ENCODE measurements at regions not wholly inside any gene's neighbourhood (a gene's known extent, or its start where the extent isn't known, plus 50 kb on each side); places are given as distances from the start of the nearest gene placed in this dataset.

GRCh38 chr4:137076908-137077307, 455.4 kb downstream of the PCDH18 start:
- POLR2A ChIA-PET, result no interaction called here
- Mint-ChIP-seq H3K27me3 (no peaks in the 10 kb centered on the region), H3K4me1 (no peaks in the 10 kb centered on the region), H3K4me3 (no peak overlapping the region), H3K27ac (no peak overlapping the region), H3K9me3 (ENCODE audit: insufficient read depth) (no peaks in the 10 kb centered on the region)
- no peaks in the 10 kb centered on the region for H3K27me3 ChIP-seq (replicated peaks in 1 of 4; ENCODE audit: control extremely low read depth in 1 of 4, control insufficient read depth in 3 of 4, insufficient read depth in 4 of 4, low read length in 3 of 4)
- no peak for TF ChIP-seq EZH2 (IDR thresholded peaks at IDR 0.05; ENCODE audit: borderline replicate concordance, insufficient read depth, low read depth, low read length, poor library complexity, severe bottlenecking)
- TF ChIP-seq CTCF (IDR thresholded peaks at IDR 0.05), result no peak
- CTCF ChIA-PET, result no interaction called here
- DNase-seq, result no peak
- no peaks in the 10 kb centered on the region for H3K79me2 ChIP-seq (ENCODE audit: control insufficient read depth, insufficient read depth, low read length)
- no peaks in the 10 kb centered on the region for H4K20me1 ChIP-seq (ENCODE audit: control insufficient read depth, insufficient read depth, low read length, poor library complexity, severe bottlenecking)
- no peak overlapping the region for H3K4me2 ChIP-seq (replicated peaks; ENCODE audit: low read depth, low read length, poor library complexity, severe bottlenecking)
- peaks cover 0 to 13% (median 0%) of the 10 kb centered on the region in 3 donors for H3K9me3 ChIP-seq (ENCODE audit: control extremely low read depth in 1 of 3, control insufficient read depth in 2 of 3, insufficient read depth in 1 of 3, low read length in 2 of 3)
- intact Hi-C loops (cut with micrococcal nuclease), result no loop called here
- no peaks in the 10 kb centered on the region for H3K36me3 ChIP-seq (replicated peaks in 1 of 2; ENCODE audit: control extremely low read depth in 1 of 2, control insufficient read depth in 1 of 2, extremely low read depth in 1 of 2, insufficient read depth in 2 of 2, low read length in 1 of 2)
- no peak overlapping the region for H3K27ac ChIP-seq (ENCODE audit: low read length in 2 of 2)
- 71% methylated on average over 3 of the region's 3 CpGs for WGBS (ENCODE audit: insufficient coverage)
- H2AFZ ChIP-seq (ENCODE audit: insufficient read depth, low read depth, low read length, poor library complexity, severe bottlenecking), result no peak overlapping the region
- no peak overlapping the region for H3K4me3 ChIP-seq (ENCODE audit: control extremely low read depth in 1 of 5, extremely low read depth in 1 of 5, insufficient read depth in 1 of 5, low read depth in 2 of 5, low read length in 4 of 5)
- ATAC-seq (ENCODE audit: low read depth), result no peak
- H3K9ac ChIP-seq (ENCODE audit: low read length), result no peak overlapping the region
- no peaks in the 10 kb centered on the region for H3K4me1 ChIP-seq (ENCODE audit: control insufficient read depth in 2 of 2, insufficient read depth in 2 of 2, low read length in 2 of 2)

- H3K79me2 ChIP-seq (ENCODE audit: control insufficient read depth, insufficient read depth, low read length), result no peaks in the 10 kb centered on the region
- H2AFZ ChIP-seq (ENCODE audit: insufficient read depth, low read depth, low read length, poor library complexity, severe bottlenecking), result no peak overlapping the region
- Mint-ChIP-seq H3K4me1 (no peaks in the 10 kb centered on the region), H3K27ac (no peak overlapping the region), H3K9me3 (ENCODE audit: insufficient read depth) (no peaks in the 10 kb centered on the region), H3K27me3 (no peaks in the 10 kb centered on the region), H3K4me3 (no peak overlapping the region)
- H3K36me3 ChIP-seq (replicated peaks in 1 of 2; ENCODE audit: control extremely low read depth in 1 of 2, control insufficient read depth in 1 of 2, extremely low read depth in 1 of 2, insufficient read depth in 2 of 2, low read length in 1 of 2), result no peaks in the 10 kb centered on the region
- CTCF ChIA-PET, result no interaction called here
- H4K20me1 ChIP-seq (ENCODE audit: control insufficient read depth, insufficient read depth, low read length, poor library complexity, severe bottlenecking), result no peaks in the 10 kb centered on the region
- 96% methylated on average over 4 of the region's 4 CpGs for WGBS (ENCODE audit: insufficient coverage)
- no peak overlapping the region for H3K27ac ChIP-seq (ENCODE audit: low read length in 2 of 2)
- no peaks in the 10 kb centered on the region for H3K27me3 ChIP-seq (replicated peaks in 1 of 4; ENCODE audit: control extremely low read depth in 1 of 4, control insufficient read depth in 3 of 4, insufficient read depth in 4 of 4, low read length in 3 of 4)
- DNase-seq (no peak), ATAC-seq (ENCODE audit: low read depth) (no peak)
- no peak overlapping the region for H3K9ac ChIP-seq (ENCODE audit: low read length)
- no peaks in the 10 kb centered on the region for H3K4me1 ChIP-seq (ENCODE audit: control insufficient read depth in 2 of 2, insufficient read depth in 2 of 2, low read length in 2 of 2)
- POLR2A ChIA-PET, result no interaction called here
- H3K4me3 ChIP-seq (ENCODE audit: control extremely low read depth in 1 of 5, extremely low read depth in 1 of 5, insufficient read depth in 1 of 5, low read depth in 2 of 5, low read length in 4 of 5), result no peak overlapping the region
- intact Hi-C loops (cut with micrococcal nuclease), result no loop called here
- no peak overlapping the region for H3K4me2 ChIP-seq (replicated peaks; ENCODE audit: low read depth, low read length, poor library complexity, severe bottlenecking)
- peaks cover 0 to 13% (median 0%) of the 10 kb centered on the region in 3 donors for H3K9me3 ChIP-seq (ENCODE audit: control extremely low read depth in 1 of 3, control insufficient read depth in 2 of 3, insufficient read depth in 1 of 3, low read length in 2 of 3)
- no peak for TF ChIP-seq CTCF (IDR thresholded peaks at IDR 0.05)
- no peak for TF ChIP-seq EZH2 (IDR thresholded peaks at IDR 0.05; ENCODE audit: borderline replicate concordance, insufficient read depth, low read depth, low read length, poor library complexity, severe bottlenecking)
Observed at GRCh38 chr4:137075586-137075985, 456.7 kb downstream of the PCDH18 start.
